Common myeloid progenitor, CD34-positive (primary cell): ENCODE measurements at regions not wholly inside any gene's neighbourhood (a gene's known extent, or its start where the extent isn't known, plus 50 kb on each side); places are given as distances from the start of the nearest gene placed in this dataset.

Source experiments
- CTCF ChIA-PET: fragments of 350-600 bp; sonication (Branson Sonifier 250); formaldehyde crosslinking; loops from one replicate; lab custom pipeline; 2021; ENCODE audit warnings: antibody characterized with exemption; lab: Charles Lee
- POLR2A ChIA-PET: fragments of 350-600 bp; sonication (Branson Sonifier 250); formaldehyde crosslinking; loops from one replicate; lab custom pipeline; 2021; ENCODE audit warnings: antibody characterized with exemption; lab: Charles Lee
- DNase-seq, 3 donors: peaks; one replicate each; pipeline versions ENCODE4 v3.0.0 to v3.0.0-alpha.2; 2013
- H3K27ac ChIP-seq, 2 experiments: 1 replicate in 1 of 2; 2 replicates in 1 of 2; pipeline ENCODE4 v1.7.0; 2013; ENCODE audit warnings: inconsistent platforms in 2 of 2, low read length in 2 of 2, mild to moderate bottlenecking in 2 of 2, low read depth in 1 of 2, moderate library complexity in 1 of 2; ENCODE audit not compliant: severe bottlenecking in 2 of 2, insufficient read depth in 1 of 2, poor library complexity in 1 of 2
- H3K27me3 ChIP-seq, 5 experiments: replicated peaks in 2 of 5; 1 replicate in 3 of 5; 2 replicates in 2 of 5; pipeline versions ENCODE4 v1.6.1 to v1.7.0; 2013; ENCODE audit warnings: low read length in 4 of 5, mild to moderate bottlenecking in 2 of 5, moderate library complexity in 2 of 5, inconsistent platforms in 1 of 5; ENCODE audit not compliant: insufficient read depth in 5 of 5, control insufficient read depth in 4 of 5
- H3K36me3 ChIP-seq, 4 experiments: 1 replicate in 2 of 4; 2 replicates in 2 of 4; pipeline versions ENCODE4 v1.6.1 to v1.7.0; 2013; ENCODE audit warnings: low read length in 3 of 4, control low read depth in 1 of 4, mild to moderate bottlenecking in 1 of 4; ENCODE audit not compliant: control insufficient read depth in 4 of 4, insufficient read depth in 4 of 4
- H3K4me1 ChIP-seq, 4 experiments: 1 replicate in 3 of 4; 2 replicates in 1 of 4; pipeline versions ENCODE4 v1.6.1 to v1.7.1; 2013; ENCODE audit warnings: low read length in 3 of 4, mild to moderate bottlenecking in 3 of 4, control low read depth in 1 of 4, inconsistent platforms in 1 of 4, moderate library complexity in 1 of 4; ENCODE audit not compliant: control insufficient read depth in 4 of 4, insufficient read depth in 4 of 4; ENCODE audit errors: control extremely low read depth in 1 of 4
- H3K4me3 ChIP-seq, 7 experiments: 1 replicate in 4 of 7; 2 replicates in 3 of 7; pipeline versions ENCODE4 v1.5.1 to v1.7.0; 2013; ENCODE audit warnings: mild to moderate bottlenecking in 7 of 7, low read length in 6 of 7, moderate library complexity in 6 of 7, inconsistent platforms in 2 of 7, low read depth in 2 of 7, control low read depth in 1 of 7; ENCODE audit not compliant: insufficient read depth in 4 of 7, control insufficient read depth in 1 of 7; ENCODE audit errors: extremely low read depth in 1 of 7
- H3K9me3 ChIP-seq, 5 experiments: 1 replicate in 4 of 5; 2 replicates in 1 of 5; pipeline versions ENCODE4 v1.6.1 to v1.7.1; 2013; ENCODE audit warnings: low read length in 4 of 5, mild to moderate bottlenecking in 2 of 5, inconsistent platforms in 1 of 5, low read depth in 1 of 5, moderate library complexity in 1 of 5; ENCODE audit not compliant: control insufficient read depth in 4 of 5, insufficient read depth in 2 of 5; ENCODE audit errors: control extremely low read depth in 1 of 5
- WGBS: methylation state at CpG from one replicate; pipeline ENCODE4 v1.1.5; 2013; ENCODE audit not compliant: insufficient coverage; 5-methylcytosine and 5-hydroxymethylcytosine counted together

GRCh38 chr2:134170294-134170693 lies 83.6 kb upstream of the MGAT5 start:
- Histone ChIP-seq H3K36me3 (no peaks in the 10 kb centered on the region), H3K27me3 (no peaks in the 10 kb centered on the region), H3K4me1 (peaks cover 0 to 12% (median 0%) of the 10 kb centered on the region in 4 experiments), H3K27ac (no peak overlapping the region), H3K9me3 (no peaks in the 10 kb centered on the region), H3K4me3 (no peak overlapping the region)
- no CpG with 5 or more reads among the region's 3 CpGs for WGBS
- ChIA-PET CTCF (interaction anchor here (0.6 to 1.5 kb wide), 2 partner anchors 34 to 46 kb away, joined by 3 to 4 read pairs; no protein-coding TSS in a partner anchor), POLR2A (no interaction called here)
- DNase-seq, result no peak

- no peak overlapping the region for H3K27ac ChIP-seq
- CTCF ChIA-PET, result interaction anchor here (0.6 to 1.0 kb wide), 2 partner anchors 35 to 46 kb away, joined by 3 read pairs; no protein-coding TSS in a partner anchor
- H3K4me3 ChIP-seq, result no peak overlapping the region
- H3K9me3 ChIP-seq, result no peaks in the 10 kb centered on the region
- WGBS, result no CpG with 5 or more reads among the region's 3 CpGs
- POLR2A ChIA-PET, result no interaction called here
- H3K36me3 ChIP-seq, result no peaks in the 10 kb centered on the region
- peaks cover 0 to 12% (median 0%) of the 10 kb centered on the region in 4 experiments for H3K4me1 ChIP-seq
- no peak for DNase-seq
- no peaks in the 10 kb centered on the region for H3K27me3 ChIP-seq
These were observed 83.2 kb upstream of the MGAT5 start for GRCh38 chr2:134170700-134171099.

- Histone ChIP-seq H3K9me3 (no peaks in the 10 kb centered on the region), H3K4me1 (peaks cover 0 to 12% (median 0%) of the 10 kb centered on the region in 4 experiments), H3K4me3 (no peak overlapping the region), H3K27ac (no peak overlapping the region), H3K36me3 (no peaks in the 10 kb centered on the region), H3K27me3 (no peaks in the 10 kb centered on the region)
- WGBS, result 71% methylated on average over 9 of the region's 14 CpGs
- ChIA-PET CTCF (interaction anchor here (1.0 kb wide), 1 partner anchor 17 kb away, joined by 4 read pairs; no protein-coding TSS in a partner anchor), POLR2A (no interaction called here)
- peak in 1 of 3 donors; percentile 23 for DNase-seq
These were observed 80.4 kb upstream of the MGAT5 start for GRCh38 chr2:134173338-134174016.

GRCh38 chr2:134174711-134175110 lies 79.2 kb upstream of the MGAT5 start:
- CTCF ChIA-PET, result interaction anchor here (0.6 kb wide), 1 partner anchor 33 kb away, joined by 3 read pairs; no protein-coding TSS in a partner anchor

GRCh38 chr2:134175834-134176233 lies 78.0 kb upstream of the MGAT5 start:
- no peak overlapping the region for H3K27ac ChIP-seq
- H3K27me3 ChIP-seq, result no peaks in the 10 kb centered on the region
- H3K4me1 ChIP-seq, result peaks cover 0 to 12% (median under 1%) of the 10 kb centered on the region in 4 experiments
- H3K36me3 ChIP-seq, result peaks cover 0 to 4% (median 0%) of the 10 kb centered on the region in 4 experiments
- no peak overlapping the region for H3K4me3 ChIP-seq
- WGBS, result 100% methylated on average over 1 of the region's 1 CpG
- no peak for DNase-seq
- H3K9me3 ChIP-seq, result no peaks in the 10 kb centered on the region
- ChIA-PET CTCF (no interaction called here), POLR2A (no interaction called here)

More at GRCh38 chr2:134174711-134175110, 79.2 kb upstream of the MGAT5 start:
- no peak for DNase-seq
- Histone ChIP-seq H3K36me3 (peaks cover 0 to 4% (median 0%) of the 10 kb centered on the region in 4 experiments), H3K27ac (no peak overlapping the region), H3K4me1 (peaks cover 0 to 12% (median 0%) of the 10 kb centered on the region in 4 experiments), H3K9me3 (no peaks in the 10 kb centered on the region), H3K27me3 (no peaks in the 10 kb centered on the region), H3K4me3 (no peak overlapping the region)
- 90% methylated on average over 3 of the region's 5 CpGs for WGBS
- POLR2A ChIA-PET, result no interaction called here

GRCh38 chr2:134177351-134177931 lies 76.4 kb upstream of the MGAT5 start:
- POLR2A ChIA-PET, result no interaction called here
- CTCF ChIA-PET, result no interaction called here
- over 99% methylated on average over 12 of the region's 13 CpGs for WGBS
- Histone ChIP-seq H3K27ac (no peak overlapping the region), H3K27me3 (no peaks in the 10 kb centered on the region), H3K9me3 (no peaks in the 10 kb centered on the region), H3K4me1 (peaks cover 0 to 14% (median 4%) of the 10 kb centered on the region in 4 experiments), H3K4me3 (no peak overlapping the region), H3K36me3 (peaks cover 0 to 4% (median 0%) of the 10 kb centered on the region in 4 experiments)
- no peak for DNase-seq
